ENCODE measurements at regions not wholly inside any gene's neighbourhood (a gene's known extent, or its start where the extent isn't known, plus 50 kb on each side); places are given as distances from the start of the nearest gene placed in this dataset.

- ATAC-seq (ENCODE audit: low FRiP score) (no peak), DNase-seq (ENCODE audit: low spot score) (no peak)
- TF ChIP-seq, protein P1, sequence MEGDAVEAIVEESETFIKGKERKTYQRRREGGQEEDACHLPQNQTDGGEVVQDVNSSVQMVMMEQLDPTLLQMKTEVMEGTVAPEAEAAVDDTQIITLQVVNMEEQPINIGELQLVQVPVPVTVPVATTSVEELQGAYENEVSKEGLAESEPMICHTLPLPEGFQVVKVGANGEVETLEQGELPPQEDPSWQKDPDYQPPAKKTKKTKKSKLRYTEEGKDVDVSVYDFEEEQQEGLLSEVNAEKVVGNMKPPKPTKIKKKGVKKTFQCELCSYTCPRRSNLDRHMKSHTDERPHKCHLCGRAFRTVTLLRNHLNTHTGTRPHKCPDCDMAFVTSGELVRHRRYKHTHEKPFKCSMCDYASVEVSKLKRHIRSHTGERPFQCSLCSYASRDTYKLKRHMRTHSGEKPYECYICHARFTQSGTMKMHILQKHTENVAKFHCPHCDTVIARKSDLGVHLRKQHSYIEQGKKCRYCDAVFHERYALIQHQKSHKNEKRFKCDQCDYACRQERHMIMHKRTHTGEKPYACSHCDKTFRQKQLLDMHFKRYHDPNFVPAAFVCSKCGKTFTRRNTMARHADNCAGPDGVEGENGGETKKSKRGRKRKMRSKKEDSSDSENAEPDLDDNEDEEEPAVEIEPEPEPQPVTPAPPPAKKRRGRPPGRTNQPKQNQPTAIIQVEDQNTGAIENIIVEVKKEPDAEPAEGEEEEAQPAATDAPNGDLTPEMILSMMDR (IDR thresholded peaks at IDR 0.05), result no peak
Measured at GRCh38 chr7:79531905-79532664, 78.6 kb upstream of the MAGI2 start.

DNA sequence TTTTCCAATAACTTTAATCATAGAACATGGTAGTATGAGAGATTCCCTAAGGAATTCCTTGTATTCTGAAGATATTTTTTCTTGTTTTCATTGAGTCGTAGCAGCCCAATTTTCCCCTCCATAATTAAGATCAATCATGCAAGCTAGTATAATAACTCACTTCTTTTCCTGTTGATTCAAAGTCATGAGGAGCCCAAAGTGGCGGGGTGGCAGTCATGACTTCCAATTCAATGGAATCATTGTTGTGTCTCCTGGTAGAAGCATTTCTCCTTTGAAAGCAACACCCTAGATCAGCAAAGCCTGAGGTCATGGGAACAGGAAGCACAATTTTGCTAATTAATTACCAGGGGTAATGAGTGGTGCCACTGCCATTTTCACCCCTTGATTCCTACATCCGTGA is 77.6 kb upstream of the MAGI2 start:
- DNase-seq (ENCODE audit: low spot score), result no peak
- TF ChIP-seq, protein P1 (IDR thresholded peaks at IDR 0.05), result no peak
- ATAC-seq (ENCODE audit: low FRiP score), result no peak

- TF ChIP-seq, protein P1 (IDR thresholded peaks at IDR 0.05), result no peak
- DNase-seq (ENCODE audit: low spot score) (no peak), ATAC-seq (ENCODE audit: low FRiP score) (peak; percentile 75)
Measured at GRCh38 chr7:79529881-79530235, 76.4 kb upstream of the MAGI2 start.

- ATAC-seq (ENCODE audit: low FRiP score), result peak; percentile 32
- TF ChIP-seq, protein P1 (IDR thresholded peaks at IDR 0.05), result no peak
- no peak for DNase-seq (ENCODE audit: low spot score)
Measured at GRCh38 chr7:79529214-79529880, 75.9 kb upstream of the MAGI2 start.

DNA sequence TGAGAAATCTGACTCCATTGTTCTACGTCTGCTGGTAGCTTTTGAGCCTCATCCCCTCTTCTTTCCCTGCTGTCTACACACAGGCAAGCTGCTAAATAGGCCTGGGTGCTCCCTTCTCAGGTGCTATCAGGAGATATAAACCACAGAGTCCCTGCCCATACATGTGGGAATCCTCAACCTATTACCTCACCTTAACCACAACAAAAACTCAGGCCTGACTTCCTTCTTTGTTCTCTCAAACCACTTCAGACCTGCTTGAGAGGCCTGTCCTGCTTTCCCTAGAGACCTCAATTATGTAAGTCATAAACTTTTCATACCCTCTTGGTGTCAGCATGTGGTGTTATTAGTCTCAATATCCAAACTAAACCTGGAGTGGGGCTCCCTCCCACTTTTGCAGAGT is 75.0 kb upstream of the MAGI2 start:
- ATAC-seq (ENCODE audit: low FRiP score) (no peak), DNase-seq (ENCODE audit: low spot score) (no peak)
- TF ChIP-seq, protein P1 (IDR thresholded peaks at IDR 0.05), result no peak

- TF ChIP-seq, protein P1 (IDR thresholded peaks at IDR 0.05), result no peak
- no peak for DNase-seq (ENCODE audit: low spot score)
- no peak for ATAC-seq (ENCODE audit: low FRiP score)
Measured at GRCh38 chr7:79524048-79524447, 70.6 kb upstream of the MAGI2 start.

- ATAC-seq (ENCODE audit: low FRiP score), result no peak
Measured at GRCh38 chr7:79523436-79523835, 70.0 kb upstream of the MAGI2 start.

More at GRCh38 chr7:79523436-79523835, 70.0 kb upstream of the MAGI2 start:
- no peak for DNase-seq (ENCODE audit: low spot score)
- TF ChIP-seq, protein P1 (IDR thresholded peaks at IDR 0.05), result no peak

Data from omental fat pad (tissue), 3 donors.